Epithelial cell of esophagus (primary cell): ENCODE measurements at regions not wholly inside any gene's neighbourhood (a gene's known extent, or its start where the extent isn't known, plus 50 kb on each side); places are given as distances from the start of the nearest gene placed in this dataset.
"Not testable (repeated sequence)": the region's sequence is repeated elsewhere in the genome, so short reads cannot be mapped to it uniquely, and the experiment has no call there.

Experiments
- DNase-seq: peaks from one replicate; pipeline ENCODE4 v3.0.0; 2010; ENCODE audit warnings: low read depth
- H3K4me3 ChIP-seq: 2 replicates; pipeline ENCODE4 v1.5.1; 2011; ENCODE audit warnings: mild to moderate bottlenecking, low read length, control low read depth
- CTCF ChIP-seq: IDR thresholded peaks from 2 replicates; pipeline ENCODE4 v1.5.1; 2011; ENCODE audit warnings: low read depth, mild to moderate bottlenecking, low read length, control low read depth, inconsistent platforms; ENCODE audit not compliant: insufficient read depth; ENCODE audit errors: missing control alignments

GRCh38 chr11:39628311-39628710 lies 1831.1 kb downstream of the LRRC4C start:
- no peak for TF ChIP-seq CTCF
- H3K4me3 ChIP-seq, result no peak overlapping the region
- no peak for DNase-seq

- H3K4me3 ChIP-seq, DNase-seq: not testable (repeated sequence)
These were observed 1839.1 kb downstream of the LRRC4C start for GRCh38 chr11:39620309-39620708.

- TF ChIP-seq CTCF, result no peak
- no peak for DNase-seq
- H3K4me3 ChIP-seq, result no peak overlapping the region
These were observed 1841.5 kb downstream of the LRRC4C start for GRCh38 chr11:39617971-39618370.

- DNase-seq, result no peak
These were observed 1870.1 kb downstream of the LRRC4C start for GRCh38 chr11:39589391-39589790.

GRCh38 chr11:39586036-39586435 lies 1873.4 kb downstream of the LRRC4C start:
- no peak for TF ChIP-seq CTCF
- DNase-seq, result no peak
- no peak overlapping the region for H3K4me3 ChIP-seq

More at GRCh38 chr11:39589391-39589790, 1870.1 kb downstream of the LRRC4C start:
- TF ChIP-seq CTCF, result no peak
- H3K4me3 ChIP-seq, result no peak overlapping the region

GRCh38 chr11:39571081-39571480 lies 1888.4 kb downstream of the LRRC4C start:
- no peak for DNase-seq
- no peak for TF ChIP-seq CTCF
- no peak overlapping the region for H3K4me3 ChIP-seq

GRCh38 chr11:39570526-39570925 lies 1888.9 kb downstream of the LRRC4C start:
- DNase-seq, result no peak
- H3K4me3 ChIP-seq, result no peak overlapping the region
- TF ChIP-seq CTCF, result no peak

GRCh38 chr11:39569789-39570188 lies 1889.7 kb downstream of the LRRC4C start:
- no peak for TF ChIP-seq CTCF
- DNase-seq, result no peak
- H3K4me3 ChIP-seq, result no peak overlapping the region
